ENCODE measurements at regions not wholly inside any gene's neighbourhood (a gene's known extent, or its start where the extent isn't known, plus 50 kb on each side); places are given as distances from the start of the nearest gene placed in this dataset.

GRCh38 chr2:59528525-59528924 is 1024.9 kb downstream of the BCL11A start:
- H3K36me3 Mint-ChIP-seq: no peaks in the 10 kb centered on the region
- H3K9me3 Mint-ChIP-seq: peaks cover 0 to 16% (median 6%) of the 10 kb centered on the region in 8 donors
- no peaks in the 10 kb centered on the region for H3K27me3 ChIP-seq (ENCODE audit: insufficient read depth, low read length)
- H3K4me3 Mint-ChIP-seq: no peak overlapping the region
- ChIA-PET POLR2A (ENCODE audit: partially characterized antibody) (no interaction called here), CTCF (ENCODE audit: partially characterized antibody) (no interaction called here)
- intact Hi-C loops (cut with micrococcal nuclease): no loop called here
- no peak overlapping the region for H3K27ac ChIP-seq (ENCODE audit: low read depth, low read length)
- H3K36me3 ChIP-seq (ENCODE audit: insufficient read depth, low read length): no peaks in the 10 kb centered on the region
- no peaks in the 10 kb centered on the region for H3K9me3 ChIP-seq (ENCODE audit: control insufficient read depth in 1 of 2, low read length in 2 of 2)
- no peaks in the 10 kb centered on the region for H3K4me1 ChIP-seq (ENCODE audit: insufficient read depth, low read length)
- H3K27me3 Mint-ChIP-seq: no peaks in the 10 kb centered on the region
- DNase-seq: no peak
- H3K27ac Mint-ChIP-seq: no peak overlapping the region
- H3K4me3 ChIP-seq (ENCODE audit: low read length in 2 of 2): no peak overlapping the region
- peaks cover 0 to 2% (median 0%) of the 10 kb centered on the region in 4 donors for H3K4me1 Mint-ChIP-seq

GRCh38 chr2:59502981-59503380 is 1050.5 kb downstream of the BCL11A start:
- Histone ChIP-seq H3K4me3 (ENCODE audit: low read length in 2 of 2) (no peak overlapping the region), H3K4me1 (ENCODE audit: insufficient read depth, low read length) (no peaks in the 10 kb centered on the region), H3K9me3 (ENCODE audit: control insufficient read depth in 1 of 2, low read length in 2 of 2) (no peaks in the 10 kb centered on the region), H3K27me3 (ENCODE audit: insufficient read depth, low read length) (no peaks in the 10 kb centered on the region), H3K36me3 (ENCODE audit: insufficient read depth, low read length) (no peaks in the 10 kb centered on the region), H3K27ac (ENCODE audit: low read depth, low read length) (no peak overlapping the region)
- no peaks in the 10 kb centered on the region for H3K4me1 Mint-ChIP-seq
- CTCF ChIA-PET (ENCODE audit: partially characterized antibody): no interaction called here
- H3K9me3 Mint-ChIP-seq: peaks cover 0 to 9% (median 4%) of the 10 kb centered on the region in 8 donors
- no peak for DNase-seq
- POLR2A ChIA-PET (ENCODE audit: partially characterized antibody): no interaction called here
- H3K27ac Mint-ChIP-seq: no peak overlapping the region
- no peaks in the 10 kb centered on the region for H3K36me3 Mint-ChIP-seq
- no peaks in the 10 kb centered on the region for H3K27me3 Mint-ChIP-seq
- H3K4me3 Mint-ChIP-seq: no peak overlapping the region
- intact Hi-C loops (cut with micrococcal nuclease): no loop called here

- no peaks in the 10 kb centered on the region for H3K36me3 Mint-ChIP-seq
Observed at GRCh38 chr2:59490994-59491393, 1062.5 kb downstream of the BCL11A start.

DNA sequence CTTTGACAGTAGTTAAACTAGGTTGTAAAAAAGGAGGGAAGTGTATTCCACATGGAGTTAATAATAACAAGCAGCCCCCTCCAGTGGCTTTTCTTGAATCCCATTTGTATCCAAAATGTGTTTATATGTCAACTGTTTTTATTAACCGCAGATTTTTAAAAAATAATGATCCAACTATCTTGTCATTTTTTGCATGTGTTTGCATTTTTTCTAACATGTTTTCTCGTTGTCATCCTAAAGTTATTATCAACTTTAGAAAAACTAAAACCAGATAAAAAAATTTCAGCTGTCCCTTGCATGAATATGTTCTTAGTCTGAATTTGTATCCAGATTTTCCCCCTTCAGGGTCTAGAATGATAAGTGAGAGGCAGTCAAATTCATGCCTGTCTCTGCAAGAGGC is 1063.3 kb downstream of the BCL11A start:
- ChIA-PET POLR2A (ENCODE audit: partially characterized antibody) (no interaction called here), CTCF (ENCODE audit: partially characterized antibody) (no interaction called here)
- Histone ChIP-seq H3K9me3 (ENCODE audit: control insufficient read depth in 1 of 2, low read length in 2 of 2) (no peaks in the 10 kb centered on the region), H3K4me3 (ENCODE audit: low read length in 2 of 2) (no peak overlapping the region), H3K4me1 (ENCODE audit: insufficient read depth, low read length) (no peaks in the 10 kb centered on the region), H3K27me3 (ENCODE audit: insufficient read depth, low read length) (no peaks in the 10 kb centered on the region), H3K36me3 (ENCODE audit: insufficient read depth, low read length) (no peaks in the 10 kb centered on the region), H3K27ac (ENCODE audit: low read depth, low read length) (no peak overlapping the region)
- Mint-ChIP-seq H3K36me3 (no peaks in the 10 kb centered on the region), H3K9me3 (peaks cover 0 to 10% (median 2%) of the 10 kb centered on the region in 8 donors), H3K27me3 (no peaks in the 10 kb centered on the region), H3K27ac (no peak overlapping the region), H3K4me3 (no peak overlapping the region), H3K4me1 (no peaks in the 10 kb centered on the region)
- intact Hi-C loops (cut with micrococcal nuclease): no loop called here
- no peak for DNase-seq

More at GRCh38 chr2:59490994-59491393, 1062.5 kb downstream of the BCL11A start:
- ChIA-PET CTCF (ENCODE audit: partially characterized antibody) (no interaction called here), POLR2A (ENCODE audit: partially characterized antibody) (no interaction called here)
- no peaks in the 10 kb centered on the region for H3K36me3 ChIP-seq (ENCODE audit: insufficient read depth, low read length)
- H3K9me3 ChIP-seq (ENCODE audit: control insufficient read depth in 1 of 2, low read length in 2 of 2): no peaks in the 10 kb centered on the region
- H3K4me1 ChIP-seq (ENCODE audit: insufficient read depth, low read length): no peaks in the 10 kb centered on the region
- intact Hi-C loops (cut with micrococcal nuclease): no loop called here
- Mint-ChIP-seq H3K4me3 (no peak overlapping the region), H3K4me1 (no peaks in the 10 kb centered on the region), H3K9me3 (peaks cover 5 to 17% (median 7%) of the 10 kb centered on the region in 8 donors), H3K27ac (no peak overlapping the region), H3K27me3 (no peaks in the 10 kb centered on the region)
- DNase-seq: no peak
- no peaks in the 10 kb centered on the region for H3K27me3 ChIP-seq (ENCODE audit: insufficient read depth, low read length)
- H3K4me3 ChIP-seq (ENCODE audit: low read length in 2 of 2): no peak overlapping the region
- no peak overlapping the region for H3K27ac ChIP-seq (ENCODE audit: low read depth, low read length)

DNA sequence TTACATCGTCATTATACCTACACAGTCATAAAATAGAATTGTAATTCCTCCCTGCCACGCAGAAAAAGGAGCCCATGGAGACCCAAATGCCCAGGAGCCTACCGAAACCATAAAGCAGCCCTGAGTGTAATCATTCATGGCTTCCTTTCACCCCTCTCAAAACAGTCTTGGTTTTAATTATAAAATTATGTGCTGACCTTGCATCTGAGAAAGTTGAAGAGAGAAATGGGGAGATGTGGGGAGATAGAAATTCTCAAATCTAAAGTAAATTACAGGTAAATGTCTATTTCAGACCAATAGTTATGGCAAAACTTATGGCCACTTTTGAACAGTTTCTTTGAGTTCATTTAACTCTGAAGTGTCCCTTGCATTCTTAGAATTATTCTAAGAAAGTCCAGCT is 1068.8 kb downstream of the BCL11A start:
- intact Hi-C loops (cut with micrococcal nuclease): no loop called here
- H3K9me3 Mint-ChIP-seq: peaks cover 0 to 6% (median under 1%) of the 10 kb centered on the region in 8 donors
- POLR2A ChIA-PET (ENCODE audit: partially characterized antibody): no interaction called here

GRCh38 chr2:59463426-59463825 is 1090.0 kb downstream of the BCL11A start:
- no peaks in the 10 kb centered on the region for H3K36me3 Mint-ChIP-seq
- POLR2A ChIA-PET (ENCODE audit: partially characterized antibody): no interaction called here
- H3K9me3 Mint-ChIP-seq: peaks cover 0 to 7% (median 0%) of the 10 kb centered on the region in 8 donors
- no peak overlapping the region for H3K27ac ChIP-seq (ENCODE audit: low read depth, low read length)
- no peak overlapping the region for H3K4me3 ChIP-seq (ENCODE audit: low read length in 2 of 2)
- no peaks in the 10 kb centered on the region for H3K27me3 ChIP-seq (ENCODE audit: insufficient read depth, low read length)
- H3K4me3 Mint-ChIP-seq: no peak overlapping the region
- CTCF ChIA-PET (ENCODE audit: partially characterized antibody): no interaction called here
- no peaks in the 10 kb centered on the region for H3K4me1 Mint-ChIP-seq
- no peak overlapping the region for H3K27ac Mint-ChIP-seq
- no peaks in the 10 kb centered on the region for H3K4me1 ChIP-seq (ENCODE audit: insufficient read depth, low read length)
- no peak for DNase-seq
- no peaks in the 10 kb centered on the region for H3K9me3 ChIP-seq (ENCODE audit: control insufficient read depth in 1 of 2, low read length in 2 of 2)
- H3K27me3 Mint-ChIP-seq: no peaks in the 10 kb centered on the region
- no peaks in the 10 kb centered on the region for H3K36me3 ChIP-seq (ENCODE audit: insufficient read depth, low read length)
- intact Hi-C loops (cut with micrococcal nuclease): no loop called here

More for the DNA sequence above, 1068.8 kb downstream of the BCL11A start:
- no peak overlapping the region for H3K4me3 Mint-ChIP-seq
- H3K4me1 Mint-ChIP-seq: no peaks in the 10 kb centered on the region
- H3K27ac Mint-ChIP-seq: no peak overlapping the region
- no peaks in the 10 kb centered on the region for H3K36me3 Mint-ChIP-seq
- Histone ChIP-seq H3K27me3 (ENCODE audit: insufficient read depth, low read length) (no peaks in the 10 kb centered on the region), H3K4me1 (ENCODE audit: insufficient read depth, low read length) (no peaks in the 10 kb centered on the region), H3K36me3 (ENCODE audit: insufficient read depth, low read length) (no peaks in the 10 kb centered on the region), H3K4me3 (ENCODE audit: low read length in 2 of 2) (no peak overlapping the region), H3K27ac (ENCODE audit: low read depth, low read length) (no peak overlapping the region), H3K9me3 (ENCODE audit: control insufficient read depth in 1 of 2, low read length in 2 of 2) (no peaks in the 10 kb centered on the region)
- no peaks in the 10 kb centered on the region for H3K27me3 Mint-ChIP-seq
- CTCF ChIA-PET (ENCODE audit: partially characterized antibody): no interaction called here
- no peak for DNase-seq

- ChIA-PET POLR2A (ENCODE audit: partially characterized antibody) (no interaction called here), CTCF (ENCODE audit: partially characterized antibody) (no interaction called here)
- Histone ChIP-seq H3K27me3 (ENCODE audit: insufficient read depth, low read length) (no peaks in the 10 kb centered on the region), H3K36me3 (ENCODE audit: insufficient read depth, low read length) (no peaks in the 10 kb centered on the region), H3K9me3 (ENCODE audit: control insufficient read depth in 1 of 2, low read length in 2 of 2) (no peaks in the 10 kb centered on the region), H3K4me3 (ENCODE audit: low read length in 2 of 2) (no peak overlapping the region), H3K4me1 (ENCODE audit: insufficient read depth, low read length) (no peaks in the 10 kb centered on the region), H3K27ac (ENCODE audit: low read depth, low read length) (no peak overlapping the region)
- DNase-seq: no peak
- H3K4me3 Mint-ChIP-seq: no peak overlapping the region
- no peaks in the 10 kb centered on the region for H3K36me3 Mint-ChIP-seq
- intact Hi-C loops (cut with micrococcal nuclease): no loop called here
- peaks cover 0 to 7% (median 0%) of the 10 kb centered on the region in 8 donors for H3K9me3 Mint-ChIP-seq
- no peak overlapping the region for H3K27ac Mint-ChIP-seq
- H3K27me3 Mint-ChIP-seq: no peaks in the 10 kb centered on the region
- no peaks in the 10 kb centered on the region for H3K4me1 Mint-ChIP-seq
Observed at GRCh38 chr2:59462422-59463197, 1090.8 kb downstream of the BCL11A start.
